HG02763 (cell line): ENCODE measurements at regions not wholly inside any gene's neighbourhood (a gene's known extent, or its start where the extent isn't known, plus 50 kb on each side); places are given as distances from the start of the nearest gene placed in this dataset.

Experiments
- ATAC-seq: cut with Tn5 transposase; IDR thresholded peaks from one replicate; pipeline ENCODE4 v1.9.1; 2021; ENCODE audit warnings: mild to moderate bottlenecking, moderate library complexity; ENCODE audit not compliant: unreplicated experiment

DNA sequence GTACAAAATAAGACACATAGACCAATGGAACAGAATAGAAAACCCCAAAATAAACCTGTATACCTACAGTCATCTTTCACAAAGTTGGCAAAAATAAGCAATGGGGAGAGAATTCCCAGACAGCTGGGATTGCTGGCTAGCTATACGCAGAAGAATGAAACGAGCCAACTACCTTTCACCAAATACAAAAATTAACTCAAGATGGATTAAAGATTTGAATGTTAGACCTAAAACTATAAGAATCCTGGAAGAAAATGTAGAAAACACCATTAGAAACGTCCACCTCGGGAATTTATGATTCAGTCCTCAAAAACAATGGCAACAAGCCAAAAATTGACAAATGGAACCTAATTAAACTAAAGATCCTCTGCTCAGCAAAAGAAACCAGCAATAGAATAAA lies 408.1 kb upstream of the SLITRK1 start:
- no peak for ATAC-seq

DNA sequence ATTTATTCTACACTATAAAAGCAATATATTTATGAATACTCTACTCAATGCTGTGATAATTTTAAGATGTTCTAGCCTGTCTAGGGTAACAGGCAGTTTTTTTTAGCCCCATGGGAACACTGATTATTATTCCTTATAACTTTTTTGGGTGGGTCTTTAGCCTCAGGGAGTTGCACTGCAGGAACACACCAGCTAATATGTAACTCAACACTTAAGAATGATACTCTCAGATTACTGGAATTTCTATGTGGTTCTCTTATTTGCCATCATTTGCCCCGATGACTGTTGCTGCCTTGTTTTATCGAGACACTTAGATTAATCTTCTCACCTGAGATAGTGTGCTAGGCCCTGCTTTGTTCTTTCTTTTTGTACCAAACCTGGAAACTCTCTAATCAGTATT lies 396.9 kb upstream of the SLITRK1 start:
- ATAC-seq, result no peak

DNA sequence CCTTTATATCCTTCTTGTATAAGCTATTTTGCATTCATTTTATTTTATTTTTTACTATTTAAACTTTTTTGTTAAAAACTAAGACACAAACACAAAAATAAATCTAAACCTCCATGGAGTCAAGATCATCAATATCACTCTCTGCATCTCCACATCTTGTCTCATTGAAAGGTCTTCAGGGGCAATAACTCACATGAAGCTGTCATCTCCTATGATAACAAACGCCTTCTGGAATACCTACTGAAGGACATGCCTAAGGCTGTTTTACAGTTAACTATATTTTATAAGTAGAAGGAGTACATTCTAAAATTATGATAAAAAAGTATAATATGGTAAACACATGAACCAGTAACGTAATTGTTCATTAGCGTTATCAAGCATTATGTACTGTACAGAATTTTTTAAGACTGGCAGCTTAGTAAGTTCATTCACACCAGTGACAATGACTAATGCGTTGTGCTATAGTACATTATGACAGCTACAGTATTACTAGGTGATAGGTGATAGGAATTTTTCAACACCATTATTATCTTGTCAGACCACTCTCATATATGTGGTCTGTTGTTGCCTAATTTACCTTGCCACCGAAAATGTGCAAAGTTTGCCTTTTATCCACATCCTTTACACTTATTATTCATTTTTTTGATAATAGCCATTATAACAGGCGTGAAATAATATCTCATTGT lies 390.7 kb upstream of the SLITRK1 start:
- ATAC-seq, result no peak

DNA sequence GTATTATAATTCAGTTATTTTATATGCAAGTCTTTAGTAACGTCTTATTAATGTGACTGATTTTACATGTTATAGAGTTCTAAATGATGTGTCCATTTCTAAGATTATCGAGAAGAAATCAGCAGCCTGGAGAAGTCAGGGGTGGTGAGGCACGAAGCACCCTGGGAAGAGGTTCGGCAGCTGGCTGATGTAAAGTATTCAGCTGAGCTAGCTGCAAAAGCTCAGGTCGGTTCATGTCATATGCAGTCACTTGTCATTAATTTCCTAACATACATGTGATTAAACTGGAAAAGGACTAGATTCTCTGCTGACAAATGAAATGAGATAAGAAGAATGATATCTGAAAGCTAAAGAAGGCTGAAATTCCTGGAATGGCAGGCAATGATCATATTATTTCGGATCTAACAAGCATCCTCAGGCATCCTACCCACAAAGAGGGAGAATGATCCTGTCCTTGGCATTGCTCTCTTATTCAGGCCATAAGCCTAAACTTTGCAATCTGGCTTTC lies 383.0 kb upstream of the SLITRK1 start:
- no peak for ATAC-seq

DNA sequence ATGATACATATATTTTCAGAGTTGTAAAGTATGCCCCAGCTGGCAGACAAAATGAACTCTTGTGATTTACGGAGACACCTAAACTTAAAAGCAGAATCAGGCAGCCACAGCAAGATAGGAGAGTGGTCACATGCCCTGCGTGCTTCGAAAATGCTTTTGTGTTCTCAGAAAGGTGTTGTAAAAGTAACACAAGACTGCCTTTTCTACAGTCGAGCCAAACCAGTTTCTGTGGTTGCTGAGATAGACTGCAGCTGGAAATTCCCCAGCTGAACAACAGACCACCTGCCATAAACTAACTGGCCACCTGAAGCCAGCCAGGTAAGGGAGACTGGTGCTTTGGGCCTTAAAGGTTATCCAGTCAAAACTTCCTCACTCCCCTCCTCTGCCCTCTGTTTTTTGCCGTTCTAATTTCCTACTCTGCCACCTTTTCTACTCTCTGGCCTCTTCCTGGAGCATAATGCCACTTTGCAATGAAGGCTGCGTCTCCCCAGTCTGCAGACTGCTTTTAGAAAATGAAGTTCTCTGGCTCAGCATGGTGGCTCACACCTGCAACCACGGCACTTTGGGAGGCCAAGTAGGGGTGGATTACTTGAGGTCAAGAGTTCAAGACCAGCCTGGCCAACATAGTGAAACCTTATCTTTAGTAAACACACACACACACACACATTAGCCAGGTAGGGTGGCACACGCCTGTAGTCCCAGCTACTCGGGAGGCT lies 381.2 kb upstream of the SLITRK1 start:
- ATAC-seq, result no peak

DNA sequence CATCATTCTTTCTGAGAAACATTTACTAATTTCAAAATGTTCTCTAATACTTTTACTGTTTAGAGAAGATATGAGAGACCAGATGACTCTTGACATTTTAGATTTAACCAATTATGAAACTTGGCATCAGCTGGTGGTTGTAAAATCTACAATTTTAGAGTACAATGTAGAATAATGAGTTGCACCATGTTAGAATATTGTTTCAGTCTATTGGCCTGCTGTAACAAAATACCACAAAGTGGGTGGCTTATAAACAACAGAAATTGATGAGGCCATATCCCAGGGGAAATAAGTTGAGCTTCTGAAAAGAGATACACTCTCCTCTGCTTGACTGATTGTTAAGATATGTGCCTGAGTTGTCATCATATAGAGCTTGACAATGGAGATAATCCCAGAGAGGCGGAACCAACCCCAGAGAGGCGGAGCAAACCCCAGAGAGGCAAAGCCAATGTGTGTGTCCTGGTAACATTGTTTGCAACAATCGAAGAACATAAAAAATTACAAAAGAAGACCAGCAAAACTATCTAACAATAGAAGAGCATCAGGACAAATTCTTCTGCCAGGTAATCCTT lies 373.0 kb upstream of the SLITRK1 start:
- ATAC-seq, result no peak

- ATAC-seq, result no peak
These were observed 367.2 kb upstream of the SLITRK1 start for GRCh38 chr13:84249463-84249862.

- ATAC-seq, result no peak
These were observed 361.1 kb upstream of the SLITRK1 start for GRCh38 chr13:84243340-84243739.

DNA sequence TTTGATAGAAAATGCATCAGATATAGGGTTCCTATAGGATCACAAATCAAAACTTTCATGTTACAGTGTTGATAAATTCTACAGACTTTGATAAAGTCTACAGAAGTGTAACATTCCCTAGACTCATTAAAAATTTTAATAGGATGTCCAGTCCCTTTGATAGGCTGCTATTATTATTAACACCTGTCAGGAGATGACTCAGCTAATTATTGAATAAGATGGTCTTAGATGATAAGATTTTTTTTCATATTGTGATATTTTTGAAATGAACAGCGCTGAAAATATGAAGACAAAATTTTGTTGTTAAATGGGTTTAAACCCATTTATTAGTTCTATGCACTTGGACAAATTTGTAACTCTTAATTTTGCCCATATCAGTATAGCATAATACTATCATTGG lies 356.8 kb upstream of the SLITRK1 start:
- no peak for ATAC-seq

DNA sequence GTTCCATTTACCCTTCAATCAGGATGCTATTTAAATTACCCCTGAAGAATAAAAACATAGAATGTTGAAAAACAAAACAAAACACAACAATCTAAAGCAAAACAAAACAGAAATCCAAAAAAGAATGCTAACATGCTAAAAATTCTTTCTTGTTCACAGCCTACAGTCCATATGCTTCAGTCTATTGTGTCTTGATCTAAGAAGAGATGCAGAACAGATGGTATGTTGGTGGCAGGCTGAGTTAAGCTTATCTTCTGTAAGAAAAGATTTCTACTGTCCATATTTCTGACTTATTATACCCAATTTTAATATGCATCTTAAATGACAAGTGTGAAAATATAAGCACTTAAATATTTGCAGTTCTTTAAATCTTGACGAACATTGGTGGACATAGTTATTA lies 356.1 kb upstream of the SLITRK1 start:
- no peak for ATAC-seq

DNA sequence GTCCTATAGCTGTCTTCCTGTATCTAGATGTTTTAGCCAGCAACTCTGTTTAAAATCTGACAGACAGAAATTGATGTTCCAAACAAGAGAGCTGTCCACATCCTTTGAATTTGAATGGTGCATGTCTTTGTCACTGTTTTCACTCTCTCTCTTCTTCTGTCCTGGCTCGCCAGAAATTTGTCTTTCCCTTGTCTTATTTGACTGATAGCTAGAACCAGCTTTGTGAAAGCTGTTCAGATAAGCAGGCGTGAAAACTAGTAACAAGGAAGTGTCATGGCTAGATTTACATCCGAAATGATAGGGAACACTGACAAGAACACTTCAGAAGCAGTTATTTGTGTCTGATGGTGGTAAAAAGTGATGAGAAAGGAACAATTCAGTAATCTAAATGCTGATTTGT lies 354.9 kb upstream of the SLITRK1 start:
- no peak for ATAC-seq

- no peak for ATAC-seq
These were observed 352.1 kb upstream of the SLITRK1 start for GRCh38 chr13:84234416-84234815.

- no peak for ATAC-seq
These were observed 348.3 kb upstream of the SLITRK1 start for GRCh38 chr13:84230568-84230967.

DNA sequence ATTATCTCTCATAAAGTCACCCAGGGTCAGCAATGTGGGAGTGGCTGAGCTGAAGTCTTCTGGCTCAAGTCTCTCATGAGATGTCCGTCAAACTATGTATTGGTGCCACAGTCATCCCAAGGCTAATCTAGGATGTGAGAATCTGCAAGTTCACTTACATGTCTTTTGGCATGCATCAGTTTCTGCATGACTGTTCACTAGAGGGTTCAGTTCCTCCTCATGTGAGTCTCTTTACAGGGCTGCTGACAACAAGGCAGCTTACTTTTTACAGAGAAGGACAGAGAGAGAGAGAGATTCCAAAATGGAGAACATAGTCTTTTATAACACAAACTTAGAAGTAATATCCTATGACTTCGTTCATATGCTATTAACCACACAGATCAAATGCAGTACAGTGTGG lies 328.8 kb upstream of the SLITRK1 start:
- no peak for ATAC-seq

GRCh38 chr13:84208246-84208910 lies 326.1 kb upstream of the SLITRK1 start:
- no peak for ATAC-seq

- no peak for ATAC-seq
These were observed 325.2 kb upstream of the SLITRK1 start for GRCh38 chr13:84207509-84207908.

- no peak for ATAC-seq
These were observed 318.7 kb upstream of the SLITRK1 start for GRCh38 chr13:84200971-84201370.

DNA sequence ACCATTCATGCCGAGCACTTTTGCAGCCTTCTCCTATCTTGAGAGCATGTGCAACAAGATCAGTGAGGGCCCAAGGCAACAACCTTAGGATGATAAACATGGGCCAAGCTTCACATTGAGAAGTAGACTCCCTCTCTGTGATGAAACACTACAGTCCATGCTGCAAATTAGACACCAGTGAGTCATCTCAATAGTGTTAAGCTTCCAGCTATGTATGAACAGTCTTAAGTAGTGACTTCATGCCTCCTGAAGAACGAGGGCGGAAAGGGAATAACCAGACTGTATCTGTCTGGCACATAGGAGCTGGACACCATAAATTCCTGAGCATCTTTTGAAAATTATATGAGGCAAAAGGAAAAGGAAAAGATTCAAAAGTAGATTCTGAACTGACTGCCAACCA lies 309.9 kb upstream of the SLITRK1 start:
- no peak for ATAC-seq

DNA sequence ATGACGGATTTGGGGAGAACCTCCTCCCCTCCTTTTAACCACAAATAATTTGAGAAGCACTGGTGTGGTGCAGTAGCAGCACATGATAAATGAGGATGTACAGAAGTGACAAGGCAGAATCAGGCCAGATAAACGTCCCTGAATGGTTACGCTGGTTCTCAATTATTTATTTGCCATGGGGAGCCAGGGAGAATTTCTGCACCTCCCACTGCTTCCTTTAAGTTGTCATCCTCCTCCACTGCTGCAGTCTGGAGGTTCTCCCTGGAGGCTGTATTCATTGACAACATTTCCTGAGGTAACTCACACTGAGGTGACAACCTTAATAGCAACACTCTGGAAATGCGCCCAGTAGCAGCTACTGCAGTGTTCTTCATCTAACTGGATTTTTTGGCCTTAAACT lies 308.9 kb upstream of the SLITRK1 start:
- ATAC-seq, result no peak

DNA sequence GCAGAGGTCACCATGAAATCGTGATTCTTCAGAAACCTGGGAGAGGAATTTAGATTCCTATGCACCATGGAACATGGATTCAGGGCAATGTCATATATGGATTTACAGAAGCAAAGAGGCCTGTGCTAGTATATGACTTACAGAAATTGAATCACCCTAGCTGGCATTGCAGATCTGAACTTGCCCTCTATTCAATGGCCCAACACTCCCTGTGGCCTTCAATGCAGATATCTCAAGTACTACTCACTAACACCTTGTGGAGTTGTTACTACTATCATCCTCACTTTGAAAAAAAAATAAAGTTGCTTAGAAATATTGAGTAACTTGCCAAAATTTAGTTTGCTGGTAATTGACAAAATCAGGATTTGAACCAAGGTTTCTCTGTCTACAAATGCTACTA lies 305.4 kb upstream of the SLITRK1 start:
- no peak for ATAC-seq

GRCh38 chr13:84139561-84140158 lies 257.4 kb upstream of the SLITRK1 start:
- ATAC-seq, result no peak
